PFSK-1 (cell line): ENCODE measurements at regions not wholly inside any gene's neighbourhood (a gene's known extent, or its start where the extent isn't known, plus 50 kb on each side); places are given as distances from the start of the nearest gene placed in this dataset.

Source experiments
- FOXP2 ChIP-seq: optimal IDR thresholded peaks from 2 replicates; pipeline ENCODE3; 2011; ENCODE audit warnings: borderline replicate concordance, control low read depth, inconsistent platforms; ENCODE audit not compliant: insufficient read depth; ENCODE audit errors: extremely low read length, extremely low read depth
- POLR2AphosphoS5 ChIP-seq: IDR thresholded peaks from 2 replicates; pipeline ENCODE4 v1.6.1; 2012; ENCODE audit warnings: low read depth, mild to moderate bottlenecking, control low read depth, low read length, moderate library complexity
- REST ChIP-seq, 2 experiments: IDR thresholded peaks; 2 replicates each; pipeline versions ENCODE4 v1.6.1 to v1.8.0; 2011 to 2012; ENCODE audit warnings: low read depth in 2 of 2, low read length in 2 of 2, control low read depth in 1 of 2, inconsistent platforms in 1 of 2, mild to moderate bottlenecking in 1 of 2, moderate library complexity in 1 of 2; ENCODE audit not compliant: insufficient read depth in 1 of 2
- SIN3A ChIP-seq: IDR thresholded peaks from 2 replicates; pipeline ENCODE4 v1.6.1; 2012; ENCODE audit warnings: mild to moderate bottlenecking, low read length, moderate library complexity, borderline replicate concordance; ENCODE audit not compliant: insufficient read depth
- TAF1 ChIP-seq: IDR thresholded peaks from 2 replicates; pipeline ENCODE4 v1.6.1; 2012; ENCODE audit warnings: low read length, control low read depth, borderline replicate concordance; ENCODE audit not compliant: insufficient read depth

GRCh38 chr4:136392576-136392975 is 1139.7 kb downstream of the PCDH18 start:
- TF ChIP-seq FOXP2, result no peak
- TF ChIP-seq POLR2AphosphoS5, result no peak
- no peak for TF ChIP-seq SIN3A
- TF ChIP-seq TAF1, result no peak

GRCh38 chr4:136390824-136391223 is 1141.5 kb downstream of the PCDH18 start:
- TF ChIP-seq POLR2AphosphoS5 (no peak), FOXP2 (no peak), TAF1 (no peak), SIN3A (no peak), REST (IDR thresholded peaks at IDR 0.05; ENCODE audit: insufficient read depth in 1 of 2, low read depth in 2 of 2, low read length in 2 of 2) (no peak)

GRCh38 chr4:136383082-136383481 is 1149.2 kb downstream of the PCDH18 start:
- TF ChIP-seq TAF1 (no peak), POLR2AphosphoS5 (no peak), REST (IDR thresholded peaks at IDR 0.05; ENCODE audit: insufficient read depth in 1 of 2, low read depth in 2 of 2, low read length in 2 of 2) (no peak), FOXP2 (no peak), SIN3A (no peak)

GRCh38 chr4:136371231-136371630 is 1161.1 kb downstream of the PCDH18 start:
- TF ChIP-seq SIN3A, result no peak

- TF ChIP-seq TAF1 (no peak), REST (IDR thresholded peaks at IDR 0.05; ENCODE audit: insufficient read depth in 1 of 2, low read depth in 2 of 2, low read length in 2 of 2) (no peak), POLR2AphosphoS5 (no peak), FOXP2 (no peak)
Observed at GRCh38 chr4:136369073-136369472, 1163.2 kb downstream of the PCDH18 start.

- TF ChIP-seq POLR2AphosphoS5, result no peak
Observed at GRCh38 chr4:136357556-136357955, 1174.7 kb downstream of the PCDH18 start.

- no peak for TF ChIP-seq REST (IDR thresholded peaks at IDR 0.05; ENCODE audit: insufficient read depth in 1 of 2, low read depth in 2 of 2, low read length in 2 of 2)
Observed at GRCh38 chr4:136355970-136356369, 1176.3 kb downstream of the PCDH18 start.
